GM12878 (cell line): ENCODE measurements at regions not wholly inside any gene's neighbourhood (a gene's known extent, or its start where the extent isn't known, plus 50 kb on each side); places are given as distances from the start of the nearest gene placed in this dataset.
A peak's percentile ranks its signal among the peaks of the same experiment; 100 is the strongest.
"Not testable (repeated sequence)": the region's sequence is repeated elsewhere in the genome, so short reads cannot be mapped to it uniquely, and the experiment has no call there.

Source experiments
- ATAC-seq: fragments of 200-7000 bp; cut with Tn5 transposase; 3 replicates; pipeline ENCODE4 v1.9.1; 2020; ENCODE audit warnings: mild to moderate bottlenecking, moderate library complexity
- BruUV-seq: library from RNA; stranded (reverse); fragments of 400-500 nt; replicated peaks from 2 replicates; lab custom pipeline; 2021; lab: Mats Ljungman, UMichigan
- CTCF ChIA-PET: fragments of 300-600 bp; sonication (Branson Sonifier 250); formaldehyde crosslinking; extraction: SDS; loops from one replicate; lab custom pipeline; 2021; ENCODE audit warnings: inconsistent platforms; lab: Yijun Ruan, JAX
- POLR2A ChIA-PET: fragments of 350-600 bp; formaldehyde crosslinking; extraction: SDS; loops from one replicate; lab custom pipeline; 2021; ENCODE audit warnings: inconsistent platforms; lab: Charles Lee
- RAD21 ChIA-PET: fragments of 300-600 bp; sonication (Branson Sonifier 250); formaldehyde crosslinking; loops from one replicate; lab custom pipeline; 2023; ENCODE audit warnings: antibody characterized with exemption; ENCODE audit not compliant: unreplicated experiment; lab: Charles Lee
- SMC1A ChIA-PET: fragments of 300-600 bp; sonication (Branson Sonifier 250); formaldehyde crosslinking; loops from one replicate; lab custom pipeline; 2023; ENCODE audit not compliant: unreplicated experiment, uncharacterized antibody; lab: Charles Lee
- DNase-seq: peaks from one replicate; pipeline ENCODE4 v3.0.0-alpha.2; 2011; ENCODE audit warnings: low read depth, low spot score
- FAIRE-seq: peaks from 3 replicates; lab custom pipeline; 2011; peaks lifted over from hg19 to GRCh38; lab: Jason Lieb, UNC
- H2AFZ ChIP-seq: 2 replicates; pipeline ENCODE4 v1.6.0; 2011; ENCODE audit warnings: low read depth, low read length, control low read depth; ENCODE audit not compliant: control insufficient read depth
- H3K27ac ChIP-seq: 2 replicates; pipeline ENCODE4 v1.5.1; 2011; ENCODE audit warnings: control low read depth; ENCODE audit not compliant: control insufficient read depth, insufficient read depth
- H3K27me3 ChIP-seq, 2 experiments: replicated peaks in 1 of 2; 2 replicates each; pipeline versions ENCODE4 v1.6.0 to v1.6.1; 2011; ENCODE audit warnings: low read length in 1 of 2; ENCODE audit not compliant: control insufficient read depth in 2 of 2, insufficient read depth in 2 of 2
- H3K36me3 ChIP-seq, 2 experiments: 2 replicates each; pipeline ENCODE4 v1.5.1; 2011; ENCODE audit warnings: low read length in 1 of 2; ENCODE audit not compliant: control insufficient read depth in 2 of 2, insufficient read depth in 2 of 2
- H3K4me1 ChIP-seq: 2 replicates; pipeline ENCODE4 v1.6.1; 2011; ENCODE audit warnings: mild to moderate bottlenecking, low read length, moderate library complexity, mixed read lengths; ENCODE audit not compliant: control insufficient read depth, insufficient read depth
- H3K4me2 ChIP-seq: 2 replicates; pipeline ENCODE4 v1.6.0; 2011; ENCODE audit warnings: control low read depth; ENCODE audit not compliant: control insufficient read depth, insufficient read depth
- H3K4me3 ChIP-seq: fragments of 200-600 bp; sonication (generic); 2 replicates; pipeline ENCODE4 v1.5.1; 2016
- H3K79me2 ChIP-seq: 2 replicates; pipeline ENCODE4 v1.6.0; 2011; ENCODE audit warnings: low read length; ENCODE audit not compliant: control insufficient read depth, insufficient read depth
- H3K9ac ChIP-seq: 2 replicates; pipeline ENCODE4 v1.8.0; 2011; ENCODE audit warnings: low read length, control low read depth, mixed read lengths; ENCODE audit not compliant: control insufficient read depth, insufficient read depth
- H3K9me3 ChIP-seq: replicated peaks from 3 replicates; pipeline ENCODE4 v1.5.1; 2011; ENCODE audit warnings: mild to moderate bottlenecking, low read length; ENCODE audit not compliant: control insufficient read depth, insufficient read depth
- H4K20me1 ChIP-seq: 2 replicates; pipeline ENCODE4 v1.6.0; 2011; ENCODE audit not compliant: control insufficient read depth, insufficient read depth
- CREM ChIP-seq: IDR thresholded peaks from 2 replicates; pipeline ENCODE4 v1.6.1; 2014; ENCODE audit warnings: antibody characterized with exemption, low read depth
- ESRRA ChIP-seq: IDR thresholded peaks from 2 replicates; pipeline ENCODE4 v1.6.1; 2012; ENCODE audit warnings: mild to moderate bottlenecking, low read length, improper control_type of control experiment
- NFXL1 ChIP-seq: fragments of 450-650 bp; IDR thresholded peaks from 2 replicates; pipeline ENCODE4 v1.6.1; 2017; ENCODE audit warnings: antibody characterized with exemption, mild to moderate bottlenecking, borderline replicate concordance
- NFYB ChIP-seq: IDR thresholded peaks from 2 replicates; pipeline ENCODE4 v1.6.1; 2011; ENCODE audit warnings: low read depth, mild to moderate bottlenecking, low read length, improper control_type of control experiment, moderate library complexity; ENCODE audit not compliant: insufficient read depth
- POLR2A ChIP-seq: IDR thresholded peaks from 2 replicates; pipeline ENCODE4 v1.6.1; 2011; ENCODE audit warnings: low read depth, mild to moderate bottlenecking, low read length
- SREBF1 ChIP-seq: IDR thresholded peaks from 2 replicates; pipeline ENCODE4 v1.6.1; 2012; ENCODE audit warnings: mild to moderate bottlenecking, low read length
- ZNF384 ChIP-seq: IDR thresholded peaks from 2 replicates; pipeline ENCODE4 v1.6.1; 2012; ENCODE audit warnings: low read depth, mild to moderate bottlenecking, low read length, improper control_type of control experiment, borderline replicate concordance
- WGBS: methylation state at CpG from one replicate; pipeline ENCODE4 v1.1.6; 2016; ENCODE audit warnings: low lambda C conversion rate; ENCODE audit not compliant: insufficient replicate concordance, insufficient coverage; ENCODE audit errors: missing lambda C conversion rate; 5-methylcytosine and 5-hydroxymethylcytosine counted together
- in situ Hi-C: fragments of 300-500 bp; cut with MboI; formaldehyde crosslinking; loops from 9 replicates; pipeline ENCODE4 v1.14.3; 2018; ENCODE audit warnings: mixed read lengths
- intact Hi-C: fragments of 100-400 bp; cut with micrococcal nuclease; formaldehyde crosslinking; loops from one replicate; pipeline ENCODE4 v1.14.2; 2022; ENCODE audit not compliant: unreplicated experiment
- TF ChIP-seq, protein P1 (sequence below): fragments of 450-650 bp; IDR thresholded peaks from 2 replicates; pipeline ENCODE4 v1.6.1; 2018; ENCODE audit warnings: borderline replicate concordance, mild to moderate bottlenecking; ENCODE audit not compliant: partially characterized antibody
- TF ChIP-seq, protein P2 (sequence below): fragments of 150-350 bp; IDR thresholded peaks from 2 replicates; pipeline ENCODE4 v1.6.1; 2016; ENCODE audit warnings: low read depth, low read length
- TF ChIP-seq, protein P3 (sequence below): IDR thresholded peaks from 2 replicates; pipeline ENCODE4 v1.6.1; 2012; ENCODE audit warnings: low read depth, low read length, improper control_type of control experiment

DNA sequence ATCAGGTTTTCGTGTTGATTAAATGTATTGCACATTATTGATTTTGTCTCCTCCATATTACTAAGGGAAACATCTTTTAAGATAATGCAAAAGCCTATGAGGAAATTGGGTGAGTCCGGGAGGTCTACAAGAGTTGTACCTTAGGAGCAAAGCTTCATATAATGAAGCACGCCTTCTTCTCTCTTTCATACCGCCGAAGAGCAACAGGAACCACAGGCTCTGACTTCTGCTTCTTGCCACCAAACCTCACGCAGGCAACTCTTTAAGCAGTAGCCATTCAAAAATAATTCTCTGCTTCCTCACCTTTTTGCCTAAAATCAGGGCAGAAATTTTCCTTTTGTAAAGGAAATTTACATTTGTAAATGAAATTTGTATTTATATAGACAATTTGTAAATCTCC is 139.6 kb downstream of the SPRY1 start:
- no peaks in the 10 kb centered on the region; a peak in 1 of 4 replicates for H3K27me3 ChIP-seq
- H2AFZ ChIP-seq: no peak overlapping the region; the same call in 1 of the 2 replicates
- H3K4me2 ChIP-seq: no peak overlapping the region
- no peak for DNase-seq
- BruUV-seq: no TSS peak
- H3K4me1 ChIP-seq: no peaks in the 10 kb centered on the region
- TF ChIP-seq SREBF1 (no peak), ESRRA (no peak), NFYB (no peak), POLR2A (no peak), ZNF384 (no peak), CREM (no peak), NFXL1 (no peak)
- TF ChIP-seq, protein P1, sequence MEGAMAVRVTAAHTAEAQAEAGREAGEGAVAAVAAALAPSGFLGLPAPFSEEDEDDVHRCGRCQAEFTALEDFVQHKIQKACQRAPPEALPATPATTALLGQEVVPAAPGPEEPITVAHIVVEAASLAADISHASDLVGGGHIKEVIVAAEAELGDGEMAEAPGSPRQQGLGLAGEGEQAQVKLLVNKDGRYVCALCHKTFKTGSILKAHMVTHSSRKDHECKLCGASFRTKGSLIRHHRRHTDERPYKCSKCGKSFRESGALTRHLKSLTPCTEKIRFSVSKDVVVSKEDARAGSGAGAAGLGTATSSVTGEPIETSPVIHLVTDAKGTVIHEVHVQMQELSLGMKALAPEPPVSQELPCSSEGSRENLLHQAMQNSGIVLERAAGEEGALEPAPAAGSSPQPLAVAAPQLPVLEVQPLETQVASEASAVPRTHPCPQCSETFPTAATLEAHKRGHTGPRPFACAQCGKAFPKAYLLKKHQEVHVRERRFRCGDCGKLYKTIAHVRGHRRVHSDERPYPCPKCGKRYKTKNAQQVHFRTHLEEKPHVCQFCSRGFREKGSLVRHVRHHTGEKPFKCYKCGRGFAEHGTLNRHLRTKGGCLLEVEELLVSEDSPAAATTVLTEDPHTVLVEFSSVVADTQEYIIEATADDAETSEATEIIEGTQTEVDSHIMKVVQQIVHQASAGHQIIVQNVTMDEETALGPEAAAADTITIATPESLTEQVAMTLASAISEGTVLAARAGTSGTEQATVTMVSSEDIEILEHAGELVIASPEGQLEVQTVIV: no peak
- TF ChIP-seq, protein P2, sequence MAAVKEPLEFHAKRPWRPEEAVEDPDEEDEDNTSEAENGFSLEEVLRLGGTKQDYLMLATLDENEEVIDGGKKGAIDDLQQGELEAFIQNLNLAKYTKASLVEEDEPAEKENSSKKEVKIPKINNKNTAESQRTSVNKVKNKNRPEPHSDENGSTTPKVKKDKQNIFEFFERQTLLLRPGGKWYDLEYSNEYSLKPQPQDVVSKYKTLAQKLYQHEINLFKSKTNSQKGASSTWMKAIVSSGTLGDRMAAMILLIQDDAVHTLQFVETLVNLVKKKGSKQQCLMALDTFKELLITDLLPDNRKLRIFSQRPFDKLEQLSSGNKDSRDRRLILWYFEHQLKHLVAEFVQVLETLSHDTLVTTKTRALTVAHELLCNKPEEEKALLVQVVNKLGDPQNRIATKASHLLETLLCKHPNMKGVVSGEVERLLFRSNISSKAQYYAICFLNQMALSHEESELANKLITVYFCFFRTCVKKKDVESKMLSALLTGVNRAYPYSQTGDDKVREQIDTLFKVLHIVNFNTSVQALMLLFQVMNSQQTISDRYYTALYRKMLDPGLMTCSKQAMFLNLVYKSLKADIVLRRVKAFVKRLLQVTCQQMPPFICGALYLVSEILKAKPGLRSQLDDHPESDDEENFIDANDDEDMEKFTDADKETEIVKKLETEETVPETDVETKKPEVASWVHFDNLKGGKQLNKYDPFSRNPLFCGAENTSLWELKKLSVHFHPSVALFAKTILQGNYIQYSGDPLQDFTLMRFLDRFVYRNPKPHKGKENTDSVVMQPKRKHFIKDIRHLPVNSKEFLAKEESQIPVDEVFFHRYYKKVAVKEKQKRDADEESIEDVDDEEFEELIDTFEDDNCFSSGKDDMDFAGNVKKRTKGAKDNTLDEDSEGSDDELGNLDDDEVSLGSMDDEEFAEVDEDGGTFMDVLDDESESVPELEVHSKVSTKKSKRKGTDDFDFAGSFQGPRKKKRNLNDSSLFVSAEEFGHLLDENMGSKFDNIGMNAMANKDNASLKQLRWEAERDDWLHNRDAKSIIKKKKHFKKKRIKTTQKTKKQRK: no peak
- TF ChIP-seq, protein P3, sequence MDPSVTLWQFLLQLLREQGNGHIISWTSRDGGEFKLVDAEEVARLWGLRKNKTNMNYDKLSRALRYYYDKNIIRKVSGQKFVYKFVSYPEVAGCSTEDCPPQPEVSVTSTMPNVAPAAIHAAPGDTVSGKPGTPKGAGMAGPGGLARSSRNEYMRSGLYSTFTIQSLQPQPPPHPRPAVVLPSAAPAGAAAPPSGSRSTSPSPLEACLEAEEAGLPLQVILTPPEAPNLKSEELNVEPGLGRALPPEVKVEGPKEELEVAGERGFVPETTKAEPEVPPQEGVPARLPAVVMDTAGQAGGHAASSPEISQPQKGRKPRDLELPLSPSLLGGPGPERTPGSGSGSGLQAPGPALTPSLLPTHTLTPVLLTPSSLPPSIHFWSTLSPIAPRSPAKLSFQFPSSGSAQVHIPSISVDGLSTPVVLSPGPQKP: no peak
- no peak overlapping the region for H3K27ac ChIP-seq
- no peak overlapping the region for H3K4me3 ChIP-seq
- H3K9me3 ChIP-seq: no peaks in the 10 kb centered on the region
- FAIRE-seq: no peak
- no peaks in the 10 kb centered on the region for H3K36me3 ChIP-seq
- H4K20me1 ChIP-seq: no peaks in the 10 kb centered on the region
- RAD21 ChIA-PET: no interaction called here
- CTCF ChIA-PET: interaction anchor here (0.6 kb wide), 1 partner anchor 184 kb away, joined by 3 read pairs; no protein-coding TSS in a partner anchor
- 1% methylated on average over 6 of the region's 6 CpGs for WGBS
- H3K9ac ChIP-seq: no peak overlapping the region
- 0 out of 3 replicates have a peak, but pooled peaks have one; percentile 22 for ATAC-seq
- SMC1A ChIA-PET: interaction anchor here (1.2 to 1.5 kb wide), 3 partner anchors 10 to 137 kb away, joined by 3 to 4 read pairs (median 3); no protein-coding TSS in a partner anchor
- POLR2A ChIA-PET: no interaction called here
- H3K79me2 ChIP-seq: no peaks in the 10 kb centered on the region
- in situ Hi-C loops: no loop called here
- intact Hi-C loops: no loop called here

DNA sequence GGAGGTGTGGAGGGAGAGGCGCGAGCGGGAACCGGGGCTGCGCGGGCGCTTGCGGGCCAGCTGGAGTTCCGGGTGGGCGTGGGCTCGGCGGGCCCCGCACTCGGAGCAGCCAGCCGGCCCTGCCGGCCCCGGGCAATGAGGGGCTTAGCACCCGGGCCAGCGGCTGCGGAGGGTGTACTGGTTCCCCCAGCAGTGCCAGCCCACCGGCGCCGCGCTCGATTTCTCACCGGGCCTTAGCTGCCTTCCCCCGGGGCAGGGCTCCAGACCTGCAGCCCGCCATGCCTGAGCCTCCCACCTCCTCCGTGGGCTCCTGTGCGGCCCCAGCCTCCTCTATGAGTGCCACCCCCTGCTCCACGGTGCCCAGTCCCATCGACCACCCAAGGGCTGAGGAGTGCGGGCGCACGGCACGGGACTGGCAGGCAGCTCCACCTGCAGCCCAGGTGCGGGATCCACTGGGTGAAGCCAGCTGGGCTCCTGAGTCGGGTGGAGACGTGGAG is 141.4 kb downstream of the SPRY1 start:
- H3K4me3 ChIP-seq, H3K79me2 ChIP-seq, in situ Hi-C loops, BruUV-seq, H4K20me1 ChIP-seq, POLR2A ChIA-PET, FAIRE-seq, H3K9ac ChIP-seq, intact Hi-C loops, H3K36me3 ChIP-seq, H3K27me3 ChIP-seq, H3K4me2 ChIP-seq, H3K9me3 ChIP-seq, H3K4me1 ChIP-seq, H2AFZ ChIP-seq, ATAC-seq, DNase-seq, H3K27ac ChIP-seq, CTCF ChIA-PET: not testable (repeated sequence)
- 80% methylated on average over 30 of the region's 39 CpGs for whole genome bisulfite sequencing
- ChIA-PET RAD21 (interaction anchor here (1.1 kb wide), 1 partner anchor 14 kb away, joined by 3 read pairs; no protein-coding TSS in a partner anchor), SMC1A (interaction anchor here (1.1 kb wide), 1 partner anchor 27 kb away, joined by 3 read pairs; no protein-coding TSS in a partner anchor)
